GM23338 (cell line): ENCODE measurements at regions not wholly inside any gene's neighbourhood (a gene's known extent, or its start where the extent isn't known, plus 50 kb on each side); places are given as distances from the start of the nearest gene placed in this dataset.

ENCODE experiments used
- ATAC-seq: fragments of 200-7000 bp; cut with Tn5 transposase; 3 replicates; pipeline ENCODE4 v1.9.1; 2020
- DNase-seq: peaks from one replicate; pipeline ENCODE4 v3.0.0-alpha.2; 2015; ENCODE audit warnings: low spot score
- H2AFZ ChIP-seq: fragments of 200-600 bp; sonication (generic); 2 replicates; pipeline ENCODE4 v1.8.0; 2016; ENCODE audit warnings: antibody characterized with exemption, mild to moderate bottlenecking, moderate library complexity
- H3F3A ChIP-seq: fragments of 200-600 bp; sonication (generic); replicated peaks from 2 replicates; pipeline ENCODE4 v1.8.0; 2017; ENCODE audit warnings: antibody characterized with exemption, mixed run types, low read depth
- H3K27ac ChIP-seq: fragments of 200-600 bp; sonication (generic); 2 replicates; pipeline ENCODE4 v1.6.1; 2016; ENCODE audit warnings: low read depth
- H3K27me3 ChIP-seq: fragments of 200-600 bp; sonication (generic); 2 replicates; pipeline ENCODE4 v1.8.0; 2016; ENCODE audit warnings: mild to moderate bottlenecking, mixed run types, moderate library complexity; ENCODE audit not compliant: insufficient read depth
- H3K36me3 ChIP-seq: fragments of 200-600 bp; sonication (generic); 2 replicates; pipeline ENCODE4 v1.8.0; 2016; ENCODE audit warnings: mild to moderate bottlenecking; ENCODE audit not compliant: insufficient read depth
- H3K4me1 ChIP-seq: fragments of 200-600 bp; sonication (generic); 2 replicates; pipeline ENCODE4 v1.8.0; 2016; ENCODE audit warnings: mild to moderate bottlenecking, moderate library complexity; ENCODE audit not compliant: insufficient read depth
- H3K4me2 ChIP-seq: fragments of 200-600 bp; sonication (generic); 2 replicates; pipeline ENCODE4 v1.7.1; 2017; ENCODE audit warnings: mixed run types
- H3K4me3 ChIP-seq: fragments of 200-600 bp; sonication (generic); 2 replicates; pipeline ENCODE4 v1.6.1; 2016; ENCODE audit warnings: mixed run types
- H3K79me2 ChIP-seq: fragments of 200-600 bp; sonication (generic); replicated peaks from 2 replicates; pipeline ENCODE4 v1.8.0; 2017; ENCODE audit warnings: mild to moderate bottlenecking; ENCODE audit not compliant: insufficient read depth
- H3K9me2 ChIP-seq: fragments of 200-600 bp; sonication (generic); 2 replicates; pipeline ENCODE4 v1.8.0; 2017; ENCODE audit not compliant: insufficient read depth
- H4K20me1 ChIP-seq: fragments of 200-600 bp; sonication (generic); replicated peaks from 2 replicates; pipeline ENCODE4 v1.8.0; 2017; ENCODE audit warnings: mild to moderate bottlenecking; ENCODE audit not compliant: insufficient read depth
- H3K27ac Mint-ChIP-seq: 2 replicates; pipeline ENCODE4 v1.8.0; 2020; ENCODE audit warnings: inconsistent platforms, mild to moderate bottlenecking, moderate library complexity, mixed read lengths
- H3K27me3 Mint-ChIP-seq: 3 replicates; pipeline ENCODE4 v1.8.0; 2022; ENCODE audit warnings: low read depth, mild to moderate bottlenecking, moderate library complexity, mixed read lengths, inconsistent platforms; ENCODE audit not compliant: insufficient read depth, poor library complexity
- H3K36me3 Mint-ChIP-seq: 3 replicates; pipeline ENCODE4 v1.8.0; 2021; ENCODE audit warnings: low read depth, mild to moderate bottlenecking, inconsistent platforms, moderate library complexity, mixed read lengths
- H3K4me1 Mint-ChIP-seq: 3 replicates; pipeline ENCODE4 v1.8.0; 2020; ENCODE audit warnings: mild to moderate bottlenecking, inconsistent platforms, mixed read lengths
- H3K4me3 Mint-ChIP-seq: 3 replicates; pipeline ENCODE4 v1.8.0; 2021; ENCODE audit warnings: moderate library complexity, mild to moderate bottlenecking, inconsistent platforms, mixed read lengths
- H3K9me3 Mint-ChIP-seq: 3 replicates; pipeline ENCODE4 v1.8.0; 2020; ENCODE audit warnings: moderate library complexity, mild to moderate bottlenecking, inconsistent platforms, mixed read lengths
- CREB1 ChIP-seq: fragments of 250-450 bp; sonication (Bioruptor Pico); IDR thresholded peaks from 2 replicates; pipeline ENCODE4 v1.5.0; 2020; ENCODE audit warnings: low read depth, mild to moderate bottlenecking, moderate library complexity
- EZH2 ChIP-seq: fragments of 200-600 bp; sonication (generic); IDR thresholded peaks from one replicate; pipeline ENCODE4 v1.8.0; 2017; ENCODE audit warnings: antibody characterized with exemption, mild to moderate bottlenecking, low read depth; ENCODE audit not compliant: unreplicated experiment
- EZH2phosphoT487 ChIP-seq: fragments of 200-600 bp; sonication (generic); IDR thresholded peaks from one replicate; pipeline ENCODE4 v1.8.1; 2018; ENCODE audit warnings: antibody characterized with exemption; ENCODE audit not compliant: unreplicated experiment
- JUNB ChIP-seq: IDR thresholded peaks from one replicate; pipeline ENCODE4 v1.6.1; 2016; ENCODE audit warnings: antibody characterized with exemption; ENCODE audit not compliant: unreplicated experiment
- NANOG ChIP-seq: IDR thresholded peaks from 2 replicates; pipeline ENCODE4 v1.6.1; 2016; ENCODE audit warnings: antibody characterized with exemption, borderline replicate concordance
- POLR2AphosphoS5 ChIP-seq: IDR thresholded peaks from 2 replicates; pipeline ENCODE4 v1.6.1; 2016; ENCODE audit warnings: antibody characterized with exemption, low read depth
- ZNF114 ChIP-seq: fragments of 250-450 bp; sonication (Bioruptor Pico); IDR thresholded peaks from 2 replicates; pipeline ENCODE4 v1.5.0; 2020; ENCODE audit warnings: mild to moderate bottlenecking, moderate library complexity
- ZNF331 ChIP-seq: fragments of 250-450 bp; sonication (Bioruptor Pico); IDR thresholded peaks from 2 replicates; pipeline ENCODE4 v1.5.0; 2020; ENCODE audit warnings: low read depth, mild to moderate bottlenecking, moderate library complexity
- TF ChIP-seq, protein P1 (sequence below): IDR thresholded peaks from 2 replicates; pipeline ENCODE4 v1.6.1; 2016; ENCODE audit warnings: antibody characterized with exemption
- TF ChIP-seq, protein P2 (sequence below): IDR thresholded peaks from one replicate; pipeline ENCODE4 v1.6.1; 2018; ENCODE audit warnings: antibody characterized with exemption; ENCODE audit not compliant: unreplicated experiment
- TF ChIP-seq, protein P3 (sequence below): fragments of 250-450 bp; sonication (Bioruptor Pico); IDR thresholded peaks from 2 replicates; pipeline ENCODE4 v1.5.0; 2020; ENCODE audit warnings: mild to moderate bottlenecking, moderate library complexity

DNA sequence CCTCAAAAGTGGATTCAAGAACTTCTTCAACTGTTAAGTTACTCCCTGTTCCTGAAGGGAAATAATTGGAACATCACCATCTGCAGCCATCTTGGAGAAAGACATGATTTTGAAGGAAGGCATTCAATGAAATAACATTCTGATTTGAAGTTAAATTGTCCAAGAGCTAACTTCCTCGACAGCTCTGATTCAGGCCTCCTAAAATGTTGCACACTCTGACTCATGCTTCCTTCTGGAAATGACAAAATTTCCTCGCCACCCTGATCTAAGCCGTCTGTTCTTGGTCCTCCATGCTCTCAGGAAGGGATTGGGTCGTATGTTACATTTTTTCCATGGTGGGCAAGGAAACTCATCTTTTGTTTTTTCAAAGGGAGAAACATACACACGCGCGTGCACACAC is 496.9 kb upstream of the DIPK2B start:
- Mint-ChIP-seq H3K27ac (no peak overlapping the region), H3K27me3 (no peaks in the 10 kb centered on the region)

DNA sequence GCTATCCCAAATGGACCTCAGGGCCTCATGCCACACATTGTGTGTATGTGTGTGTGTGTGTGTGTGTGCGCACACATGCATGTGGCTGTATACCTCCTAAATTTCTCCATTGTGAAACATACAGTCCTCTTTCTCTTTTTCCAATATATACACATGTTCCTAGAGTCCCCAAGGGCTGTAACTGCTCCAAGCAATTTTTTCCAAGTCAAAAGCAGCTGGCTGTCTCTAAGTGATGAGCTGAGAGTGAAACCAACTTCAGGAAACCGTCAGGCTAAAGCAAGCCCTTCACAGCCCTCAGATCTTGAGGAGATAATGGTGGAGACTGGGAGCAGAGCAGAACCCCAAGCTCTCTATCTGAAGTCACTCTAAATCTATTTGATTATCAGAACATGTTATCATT is 496.1 kb upstream of the DIPK2B start:
- no peaks in the 10 kb centered on the region for H3F3A ChIP-seq
- H3K4me1 Mint-ChIP-seq = no peaks in the 10 kb centered on the region
- no peaks in the 10 kb centered on the region for H3K4me1 ChIP-seq
- no peaks in the 10 kb centered on the region for H3K79me2 ChIP-seq
- no peak overlapping the region for H3K4me3 ChIP-seq
- no peaks in the 10 kb centered on the region for H3K27me3 Mint-ChIP-seq
- no peaks in the 10 kb centered on the region for H3K36me3 Mint-ChIP-seq
- no peak overlapping the region for H3K27ac Mint-ChIP-seq
- no peak for DNase-seq
- no peaks in the 10 kb centered on the region for H3K9me2 ChIP-seq
- H3K36me3 ChIP-seq = no peaks in the 10 kb centered on the region
- no peak for ATAC-seq
- no peak overlapping the region for H3K4me3 Mint-ChIP-seq
- no peaks in the 10 kb centered on the region for H3K9me3 Mint-ChIP-seq
- no peak overlapping the region for H3K4me2 ChIP-seq
- no peaks in the 10 kb centered on the region for H3K27me3 ChIP-seq
- no peaks in the 10 kb centered on the region for H4K20me1 ChIP-seq
- no peak overlapping the region for H2AFZ ChIP-seq
- H3K27ac ChIP-seq = no peak overlapping the region
- TF ChIP-seq, protein P1, sequence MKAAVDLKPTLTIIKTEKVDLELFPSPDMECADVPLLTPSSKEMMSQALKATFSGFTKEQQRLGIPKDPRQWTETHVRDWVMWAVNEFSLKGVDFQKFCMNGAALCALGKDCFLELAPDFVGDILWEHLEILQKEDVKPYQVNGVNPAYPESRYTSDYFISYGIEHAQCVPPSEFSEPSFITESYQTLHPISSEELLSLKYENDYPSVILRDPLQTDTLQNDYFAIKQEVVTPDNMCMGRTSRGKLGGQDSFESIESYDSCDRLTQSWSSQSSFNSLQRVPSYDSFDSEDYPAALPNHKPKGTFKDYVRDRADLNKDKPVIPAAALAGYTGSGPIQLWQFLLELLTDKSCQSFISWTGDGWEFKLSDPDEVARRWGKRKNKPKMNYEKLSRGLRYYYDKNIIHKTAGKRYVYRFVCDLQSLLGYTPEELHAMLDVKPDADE = no peak
- TF ChIP-seq NANOG = no peak
- TF ChIP-seq CREB1 = no peak
- TF ChIP-seq ZNF331 = no peak
- TF ChIP-seq, protein P2, sequence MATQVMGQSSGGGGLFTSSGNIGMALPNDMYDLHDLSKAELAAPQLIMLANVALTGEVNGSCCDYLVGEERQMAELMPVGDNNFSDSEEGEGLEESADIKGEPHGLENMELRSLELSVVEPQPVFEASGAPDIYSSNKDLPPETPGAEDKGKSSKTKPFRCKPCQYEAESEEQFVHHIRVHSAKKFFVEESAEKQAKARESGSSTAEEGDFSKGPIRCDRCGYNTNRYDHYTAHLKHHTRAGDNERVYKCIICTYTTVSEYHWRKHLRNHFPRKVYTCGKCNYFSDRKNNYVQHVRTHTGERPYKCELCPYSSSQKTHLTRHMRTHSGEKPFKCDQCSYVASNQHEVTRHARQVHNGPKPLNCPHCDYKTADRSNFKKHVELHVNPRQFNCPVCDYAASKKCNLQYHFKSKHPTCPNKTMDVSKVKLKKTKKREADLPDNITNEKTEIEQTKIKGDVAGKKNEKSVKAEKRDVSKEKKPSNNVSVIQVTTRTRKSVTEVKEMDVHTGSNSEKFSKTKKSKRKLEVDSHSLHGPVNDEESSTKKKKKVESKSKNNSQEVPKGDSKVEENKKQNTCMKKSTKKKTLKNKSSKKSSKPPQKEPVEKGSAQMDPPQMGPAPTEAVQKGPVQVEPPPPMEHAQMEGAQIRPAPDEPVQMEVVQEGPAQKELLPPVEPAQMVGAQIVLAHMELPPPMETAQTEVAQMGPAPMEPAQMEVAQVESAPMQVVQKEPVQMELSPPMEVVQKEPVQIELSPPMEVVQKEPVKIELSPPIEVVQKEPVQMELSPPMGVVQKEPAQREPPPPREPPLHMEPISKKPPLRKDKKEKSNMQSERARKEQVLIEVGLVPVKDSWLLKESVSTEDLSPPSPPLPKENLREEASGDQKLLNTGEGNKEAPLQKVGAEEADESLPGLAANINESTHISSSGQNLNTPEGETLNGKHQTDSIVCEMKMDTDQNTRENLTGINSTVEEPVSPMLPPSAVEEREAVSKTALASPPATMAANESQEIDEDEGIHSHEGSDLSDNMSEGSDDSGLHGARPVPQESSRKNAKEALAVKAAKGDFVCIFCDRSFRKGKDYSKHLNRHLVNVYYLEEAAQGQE = no peak
- TF ChIP-seq POLR2AphosphoS5 = no peak
- TF ChIP-seq EZH2phosphoT487 = no peak
- TF ChIP-seq, protein P3, sequence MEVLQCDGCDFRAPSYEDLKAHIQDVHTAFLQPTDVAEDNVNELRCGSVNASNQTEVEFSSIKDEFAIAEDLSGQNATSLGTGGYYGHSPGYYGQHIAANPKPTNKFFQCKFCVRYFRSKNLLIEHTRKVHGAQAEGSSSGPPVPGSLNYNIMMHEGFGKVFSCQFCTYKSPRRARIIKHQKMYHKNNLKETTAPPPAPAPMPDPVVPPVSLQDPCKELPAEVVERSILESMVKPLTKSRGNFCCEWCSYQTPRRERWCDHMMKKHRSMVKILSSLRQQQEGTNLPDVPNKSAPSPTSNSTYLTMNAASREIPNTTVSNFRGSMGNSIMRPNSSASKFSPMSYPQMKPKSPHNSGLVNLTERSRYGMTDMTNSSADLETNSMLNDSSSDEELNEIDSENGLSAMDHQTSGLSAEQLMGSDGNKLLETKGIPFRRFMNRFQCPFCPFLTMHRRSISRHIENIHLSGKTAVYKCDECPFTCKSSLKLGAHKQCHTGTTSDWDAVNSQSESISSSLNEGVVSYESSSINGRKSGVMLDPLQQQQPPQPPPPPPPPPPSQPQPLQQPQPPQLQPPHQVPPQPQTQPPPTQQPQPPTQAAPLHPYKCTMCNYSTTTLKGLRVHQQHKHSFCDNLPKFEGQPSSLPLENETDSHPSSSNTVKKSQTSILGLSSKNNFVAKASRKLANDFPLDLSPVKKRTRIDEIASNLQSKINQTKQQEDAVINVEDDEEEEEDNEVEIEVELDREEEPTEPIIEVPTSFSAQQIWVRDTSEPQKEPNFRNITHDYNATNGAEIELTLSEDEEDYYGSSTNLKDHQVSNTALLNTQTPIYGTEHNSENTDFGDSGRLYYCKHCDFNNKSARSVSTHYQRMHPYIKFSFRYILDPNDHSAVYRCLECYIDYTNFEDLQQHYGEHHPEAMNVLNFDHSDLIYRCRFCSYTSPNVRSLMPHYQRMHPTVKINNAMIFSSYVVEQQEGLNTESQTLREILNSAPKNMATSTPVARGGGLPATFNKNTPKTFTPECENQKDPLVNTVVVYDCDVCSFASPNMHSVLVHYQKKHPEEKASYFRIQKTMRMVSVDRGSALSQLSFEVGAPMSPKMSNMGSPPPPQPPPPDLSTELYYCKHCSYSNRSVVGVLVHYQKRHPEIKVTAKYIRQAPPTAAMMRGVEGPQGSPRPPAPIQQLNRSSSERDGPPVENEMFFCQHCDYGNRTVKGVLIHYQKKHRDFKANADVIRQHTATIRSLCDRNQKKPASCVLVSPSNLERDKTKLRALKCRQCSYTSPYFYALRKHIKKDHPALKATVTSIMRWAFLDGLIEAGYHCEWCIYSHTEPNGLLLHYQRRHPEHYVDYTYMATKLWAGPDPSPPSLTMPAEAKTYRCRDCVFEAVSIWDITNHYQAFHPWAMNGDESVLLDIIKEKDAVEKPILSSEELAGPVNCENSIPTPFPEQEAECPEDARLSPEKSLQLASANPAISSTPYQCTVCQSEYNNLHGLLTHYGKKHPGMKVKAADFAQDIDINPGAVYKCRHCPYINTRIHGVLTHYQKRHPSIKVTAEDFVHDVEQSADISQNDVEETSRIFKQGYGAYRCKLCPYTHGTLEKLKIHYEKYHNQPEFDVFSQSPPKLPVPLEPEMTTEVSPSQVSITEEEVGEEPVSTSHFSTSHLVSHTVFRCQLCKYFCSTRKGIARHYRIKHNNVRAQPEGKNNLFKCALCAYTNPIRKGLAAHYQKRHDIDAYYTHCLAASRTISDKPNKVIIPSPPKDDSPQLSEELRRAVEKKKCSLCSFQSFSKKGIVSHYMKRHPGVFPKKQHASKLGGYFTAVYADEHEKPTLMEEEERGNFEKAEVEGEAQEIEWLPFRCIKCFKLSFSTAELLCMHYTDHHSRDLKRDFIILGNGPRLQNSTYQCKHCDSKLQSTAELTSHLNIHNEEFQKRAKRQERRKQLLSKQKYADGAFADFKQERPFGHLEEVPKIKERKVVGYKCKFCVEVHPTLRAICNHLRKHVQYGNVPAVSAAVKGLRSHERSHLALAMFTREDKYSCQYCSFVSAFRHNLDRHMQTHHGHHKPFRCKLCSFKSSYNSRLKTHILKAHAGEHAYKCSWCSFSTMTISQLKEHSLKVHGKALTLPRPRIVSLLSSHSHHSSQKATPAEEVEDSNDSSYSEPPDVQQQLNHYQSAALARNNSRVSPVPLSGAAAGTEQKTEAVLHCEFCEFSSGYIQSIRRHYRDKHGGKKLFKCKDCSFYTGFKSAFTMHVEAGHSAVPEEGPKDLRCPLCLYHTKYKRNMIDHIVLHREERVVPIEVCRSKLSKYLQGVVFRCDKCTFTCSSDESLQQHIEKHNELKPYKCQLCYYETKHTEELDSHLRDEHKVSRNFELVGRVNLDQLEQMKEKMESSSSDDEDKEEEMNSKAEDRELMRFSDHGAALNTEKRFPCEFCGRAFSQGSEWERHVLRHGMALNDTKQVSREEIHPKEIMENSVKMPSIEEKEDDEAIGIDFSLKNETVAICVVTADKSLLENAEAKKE = no peak
- TF ChIP-seq EZH2 = no peak
- no peak for TF ChIP-seq JUNB
- TF ChIP-seq ZNF114 (CRISPR knock-in tag) = no peak

More for the DNA sequence above, 496.9 kb upstream of the DIPK2B start:
- ATAC-seq (no peak), DNase-seq (no peak)
- Histone ChIP-seq H4K20me1 (no peaks in the 10 kb centered on the region), H3K9me2 (no peaks in the 10 kb centered on the region), H3K27ac (no peak overlapping the region), H3K4me2 (no peak overlapping the region), H3K36me3 (no peaks in the 10 kb centered on the region), H3K4me3 (no peak overlapping the region), H3K79me2 (no peaks in the 10 kb centered on the region), H2AFZ (no peak overlapping the region), H3F3A (no peaks in the 10 kb centered on the region), H3K27me3 (no peaks in the 10 kb centered on the region), H3K4me1 (no peaks in the 10 kb centered on the region)
- Mint-ChIP-seq H3K4me1 (no peaks in the 10 kb centered on the region), H3K36me3 (no peaks in the 10 kb centered on the region), H3K4me3 (no peak overlapping the region), H3K9me3 (no peaks in the 10 kb centered on the region)
- TF ChIP-seq ZNF114 (CRISPR knock-in tag) = no peak
